ENCODE measurements at regions not wholly inside any gene's neighbourhood (a gene's known extent, or its start where the extent isn't known, plus 50 kb on each side); places are given as distances from the start of the nearest gene placed in this dataset.

GRCh38 chr13:79691826-79692225 lies 210.9 kb downstream of the NDFIP2 start:
- Histone ChIP-seq H3K36me3 (ENCODE audit: control insufficient read depth, insufficient read depth, low read length) (no peaks in the 10 kb centered on the region), H3K27me3 (ENCODE audit: control insufficient read depth, insufficient read depth, low read length) (no peaks in the 10 kb centered on the region), H3K4me3 (ENCODE audit: low read depth, low read length) (no peak overlapping the region)
- FAIRE-seq (no peak), DNase-seq (ENCODE audit: low read depth) (no peak)
- TF ChIP-seq CTCF (IDR thresholded peaks at IDR 0.05; ENCODE audit: insufficient read depth, low read length, severe bottlenecking): no peak

- no peak for TF ChIP-seq CTCF (IDR thresholded peaks at IDR 0.05; ENCODE audit: insufficient read depth, low read length, severe bottlenecking)
These were observed 207.8 kb downstream of the NDFIP2 start for GRCh38 chr13:79688741-79689140.

GRCh38 chr13:79686441-79686840 lies 205.5 kb downstream of the NDFIP2 start:
- DNase-seq (ENCODE audit: low read depth): no peak
- H3K4me3 ChIP-seq (ENCODE audit: low read depth, low read length): no peak overlapping the region
- no peak for TF ChIP-seq CTCF (IDR thresholded peaks at IDR 0.05; ENCODE audit: insufficient read depth, low read length, severe bottlenecking)
- no peaks in the 10 kb centered on the region for H3K36me3 ChIP-seq (ENCODE audit: control insufficient read depth, insufficient read depth, low read length)
- no peaks in the 10 kb centered on the region for H3K27me3 ChIP-seq (ENCODE audit: control insufficient read depth, insufficient read depth, low read length)
- no peak for FAIRE-seq

More at GRCh38 chr13:79688741-79689140, 207.8 kb downstream of the NDFIP2 start:
- H3K36me3 ChIP-seq (ENCODE audit: control insufficient read depth, insufficient read depth, low read length): no peaks in the 10 kb centered on the region
- no peak for DNase-seq (ENCODE audit: low read depth)
- H3K27me3 ChIP-seq (ENCODE audit: control insufficient read depth, insufficient read depth, low read length): no peaks in the 10 kb centered on the region
- no peak for FAIRE-seq
- H3K4me3 ChIP-seq (ENCODE audit: low read depth, low read length): no peak overlapping the region

GRCh38 chr13:79684371-79684770 lies 203.4 kb downstream of the NDFIP2 start:
- no peaks in the 10 kb centered on the region for H3K27me3 ChIP-seq (ENCODE audit: control insufficient read depth, insufficient read depth, low read length)
- DNase-seq (ENCODE audit: low read depth) (no peak), FAIRE-seq (no peak)
- TF ChIP-seq CTCF (IDR thresholded peaks at IDR 0.05; ENCODE audit: insufficient read depth, low read length, severe bottlenecking): no peak
- no peaks in the 10 kb centered on the region for H3K36me3 ChIP-seq (ENCODE audit: control insufficient read depth, insufficient read depth, low read length)
- H3K4me3 ChIP-seq (ENCODE audit: low read depth, low read length): no peak overlapping the region

- TF ChIP-seq CTCF (IDR thresholded peaks at IDR 0.05; ENCODE audit: insufficient read depth, low read length, severe bottlenecking): no peak
- DNase-seq (ENCODE audit: low read depth): no peak
- no peak for FAIRE-seq
- Histone ChIP-seq H3K27me3 (ENCODE audit: control insufficient read depth, insufficient read depth, low read length) (no peaks in the 10 kb centered on the region), H3K4me3 (ENCODE audit: low read depth, low read length) (no peak overlapping the region), H3K36me3 (ENCODE audit: control insufficient read depth, insufficient read depth, low read length) (no peaks in the 10 kb centered on the region)
These were observed 201.2 kb downstream of the NDFIP2 start for GRCh38 chr13:79682164-79682563.

GRCh38 chr13:79681069-79681468 lies 200.1 kb downstream of the NDFIP2 start:
- Histone ChIP-seq H3K4me3 (ENCODE audit: low read depth, low read length) (no peak overlapping the region), H3K36me3 (ENCODE audit: control insufficient read depth, insufficient read depth, low read length) (no peaks in the 10 kb centered on the region), H3K27me3 (ENCODE audit: control insufficient read depth, insufficient read depth, low read length) (no peaks in the 10 kb centered on the region)
- FAIRE-seq (no peak), DNase-seq (ENCODE audit: low read depth) (peak; percentile 76)
- TF ChIP-seq CTCF (IDR thresholded peaks at IDR 0.05; ENCODE audit: insufficient read depth, low read length, severe bottlenecking): no peak

All from bronchial epithelial cell (primary cell).